GM12872 (cell line): ENCODE measurements at regions not wholly inside any gene's neighbourhood (a gene's known extent, or its start where the extent isn't known, plus 50 kb on each side); places are given as distances from the start of the nearest gene placed in this dataset.

Source experiments
- CTCF ChIP-seq: IDR thresholded peaks from 3 replicates; pipeline ENCODE4 v1.5.1; 2011; ENCODE audit warnings: low read depth, mild to moderate bottlenecking, low read length, moderate library complexity; ENCODE audit not compliant: insufficient read depth

- no peak for TF ChIP-seq CTCF
Measured at GRCh38 chr11:43223026-43223425, 88.8 kb upstream of the API5 start.

GRCh38 chr11:43234881-43235280 is 76.9 kb upstream of the API5 start:
- no peak for TF ChIP-seq CTCF

GRCh38 chr11:43238341-43238740 is 73.5 kb upstream of the API5 start:
- no peak for TF ChIP-seq CTCF

GRCh38 chr11:43239791-43240190 is 72.0 kb upstream of the API5 start:
- TF ChIP-seq CTCF, result no peak

GRCh38 chr11:43242401-43242800 is 69.4 kb upstream of the API5 start:
- no peak for TF ChIP-seq CTCF

- no peak for TF ChIP-seq CTCF
Measured at GRCh38 chr11:43243927-43244326, 67.9 kb upstream of the API5 start.

- no peak for TF ChIP-seq CTCF
Measured at GRCh38 chr11:43245466-43245865, 66.3 kb upstream of the API5 start.

GRCh38 chr11:43250309-43250708 is 61.5 kb upstream of the API5 start:
- TF ChIP-seq CTCF, result no peak
